ENCODE measurements at regions not wholly inside any gene's neighbourhood (a gene's known extent, or its start where the extent isn't known, plus 50 kb on each side); places are given as distances from the start of the nearest gene placed in this dataset.
A peak's percentile ranks its signal among the peaks of the same experiment; 100 is the strongest.

- intact Hi-C loops (cut with DNase I), result no loop called here
- TF ChIP-seq CTCF (IDR thresholded peaks at IDR 0.05; ENCODE audit: borderline replicate concordance, extremely low read depth, insufficient read depth), result no peak
- peak in 2 of 5 donors; percentile 20 to 61 for DNase-seq
- Histone ChIP-seq H3K27me3 (ENCODE audit: control insufficient read depth, insufficient read depth, low read length) (no peaks in the 10 kb centered on the region), H3K36me3 (ENCODE audit: control insufficient read depth in 2 of 3, insufficient read depth in 3 of 3, low read length in 3 of 3) (no peaks in the 10 kb centered on the region), H3K4me3 (ENCODE audit: low read length in 3 of 3) (no peak overlapping the region), H3K9ac (ENCODE audit: low read length in 3 of 3) (no peak overlapping the region), H3K4me1 (ENCODE audit: control insufficient read depth in 2 of 3, insufficient read depth in 2 of 3, low read depth in 1 of 3, low read length in 3 of 3) (no peaks in the 10 kb centered on the region), H3K9me3 (ENCODE audit: control insufficient read depth in 2 of 3, insufficient read depth in 1 of 3, low read length in 3 of 3) (no peaks in the 10 kb centered on the region), H3K27ac (ENCODE audit: low read depth in 2 of 2, low read length in 2 of 2) (no peak overlapping the region)
- no peak for FAIRE-seq
Measured at GRCh38 chr7:155998328-155998691, 186.0 kb upstream of the SHH start.

- no peaks in the 10 kb centered on the region for H3K27me3 ChIP-seq (ENCODE audit: control insufficient read depth, insufficient read depth, low read length)
- H3K4me1 ChIP-seq (ENCODE audit: control insufficient read depth in 2 of 3, insufficient read depth in 2 of 3, low read depth in 1 of 3, low read length in 3 of 3), result no peaks in the 10 kb centered on the region
- no peaks in the 10 kb centered on the region for H3K36me3 ChIP-seq (ENCODE audit: control insufficient read depth in 2 of 3, insufficient read depth in 3 of 3, low read length in 3 of 3)
- TF ChIP-seq CTCF (IDR thresholded peaks at IDR 0.05; ENCODE audit: borderline replicate concordance, extremely low read depth, insufficient read depth), result no peak
- H3K27ac ChIP-seq (ENCODE audit: low read depth in 2 of 2, low read length in 2 of 2), result no peak overlapping the region
- intact Hi-C loops (cut with DNase I), result no loop called here
- no peaks in the 10 kb centered on the region for H3K9me3 ChIP-seq (ENCODE audit: control insufficient read depth in 2 of 3, insufficient read depth in 1 of 3, low read length in 3 of 3)
- DNase-seq (peak in 2 of 5 donors; percentile 19 to 40), FAIRE-seq (no peak)
- H3K4me3 ChIP-seq (ENCODE audit: low read length in 3 of 3), result no peak overlapping the region
- no peak overlapping the region for H3K9ac ChIP-seq (ENCODE audit: low read length in 3 of 3)
Measured at GRCh38 chr7:155997431-155998327, 185.4 kb upstream of the SHH start.

GRCh38 chr7:155996718-155997280 is 184.5 kb upstream of the SHH start:
- Histone ChIP-seq H3K9ac (ENCODE audit: low read length in 3 of 3) (no peak overlapping the region), H3K27me3 (ENCODE audit: control insufficient read depth, insufficient read depth, low read length) (no peaks in the 10 kb centered on the region), H3K4me1 (ENCODE audit: control insufficient read depth in 2 of 3, insufficient read depth in 2 of 3, low read depth in 1 of 3, low read length in 3 of 3) (no peaks in the 10 kb centered on the region), H3K9me3 (ENCODE audit: control insufficient read depth in 2 of 3, insufficient read depth in 1 of 3, low read length in 3 of 3) (no peaks in the 10 kb centered on the region), H3K27ac (ENCODE audit: low read depth in 2 of 2, low read length in 2 of 2) (no peak overlapping the region), H3K36me3 (ENCODE audit: control insufficient read depth in 2 of 3, insufficient read depth in 3 of 3, low read length in 3 of 3) (no peaks in the 10 kb centered on the region), H3K4me3 (ENCODE audit: low read length in 3 of 3) (no peak overlapping the region)
- TF ChIP-seq CTCF (IDR thresholded peaks at IDR 0.05; ENCODE audit: borderline replicate concordance, extremely low read depth, insufficient read depth), result no peak
- FAIRE-seq (no peak), DNase-seq (peak in 2 of 5 donors; percentile 8 to 37)
- intact Hi-C loops (cut with DNase I), result no loop called here

All from kidney (tissue), 13 donors.